Gastrocnemius medialis (tissue), 4 donors: ENCODE measurements at regions not wholly inside any gene's neighbourhood (a gene's known extent, or its start where the extent isn't known, plus 50 kb on each side); places are given as distances from the start of the nearest gene placed in this dataset.

ENCODE experiments used
- ATAC-seq, 2 donors: fragments of 150-250 bp; one replicate each; pipeline ENCODE4 v1.9.1; 2016
- DNase-seq, 2 donors: peaks; one replicate each; pipeline ENCODE4 v3.0.0-alpha.2; 2019
- H3K27ac ChIP-seq, 4 donors: fragments of 200-600 bp; sonication (generic); 1 replicate in 1 of 4; 2 replicates in 3 of 4; pipeline ENCODE4 v1.5.1; 2016 to 2018; ENCODE audit warnings: mild to moderate bottlenecking in 2 of 4, moderate library complexity in 1 of 4
- H3K27me3 ChIP-seq, 3 donors: fragments of 200-600 bp; sonication (generic) in 2 of 3; 1 replicate in 1 of 3; 2 replicates in 2 of 3; pipeline versions ENCODE4 v1.5.1 to v1.6.0; 2016 to 2019; ENCODE audit warnings: mild to moderate bottlenecking in 1 of 3, moderate library complexity in 1 of 3
- H3K36me3 ChIP-seq, 2 donors: fragments of 200-600 bp; sonication (generic) in 1 of 2; one replicate each; pipeline ENCODE4 v1.5.1; 2017 to 2018
- H3K4me1 ChIP-seq, 2 donors: fragments of 200-600 bp; sonication (generic) in 1 of 2; one replicate each; pipeline ENCODE4 v1.5.1; 2016 to 2017; ENCODE audit warnings: mild to moderate bottlenecking in 2 of 2
- H3K4me3 ChIP-seq, 4 donors: fragments of 200-600 bp; sonication (generic) in 3 of 4; 1 replicate in 1 of 4; 2 replicates in 3 of 4; pipeline ENCODE4 v1.5.1; 2016 to 2019; ENCODE audit warnings: mild to moderate bottlenecking in 2 of 4
- H3K9me3 ChIP-seq, 3 donors: fragments of 200-600 bp; sonication (generic) in 2 of 3; 1 replicate in 1 of 3; 2 replicates in 2 of 3; pipeline ENCODE4 v1.5.1; 2016 to 2019
- POLR2A ChIP-seq, 2 donors: fragments of 450-650 bp; IDR thresholded peaks; one replicate each; pipeline ENCODE4 v1.6.1; 2017; ENCODE audit warnings: antibody characterized with exemption in 2 of 2, mild to moderate bottlenecking in 2 of 2, moderate library complexity in 2 of 2
- in situ Hi-C, 4 donors: fragments of 200-750 bp; cut with MboI; loops; one replicate each; pipeline versions ENCODE4 v1.15.0 to v1.8.0; 2017; ENCODE audit warnings: low sequenced_read_pairs in 4 of 4
- intact Hi-C: fragments of 100-400 bp; cut with DNase I; formaldehyde crosslinking; loops from one replicate; pipeline ENCODE4 v1.15.1; 2023; ENCODE audit warnings: low total_unique reads
- TF ChIP-seq, protein P1 (sequence below), 5 experiments: fragments of 450-650 bp in 3 of 5; fragments of 200-600 bp in 2 of 5; sonication (generic) in 2 of 5; IDR thresholded peaks in 4 of 5; conservative IDR thresholded peaks in 1 of 5; 1 replicate in 4 of 5; 2 replicates in 1 of 5; pipeline ENCODE4 v1.5.1; 2016 to 2019; ENCODE audit warnings: antibody characterized with exemption in 5 of 5, mild to moderate bottlenecking in 3 of 5, moderate library complexity in 3 of 5

DNA sequence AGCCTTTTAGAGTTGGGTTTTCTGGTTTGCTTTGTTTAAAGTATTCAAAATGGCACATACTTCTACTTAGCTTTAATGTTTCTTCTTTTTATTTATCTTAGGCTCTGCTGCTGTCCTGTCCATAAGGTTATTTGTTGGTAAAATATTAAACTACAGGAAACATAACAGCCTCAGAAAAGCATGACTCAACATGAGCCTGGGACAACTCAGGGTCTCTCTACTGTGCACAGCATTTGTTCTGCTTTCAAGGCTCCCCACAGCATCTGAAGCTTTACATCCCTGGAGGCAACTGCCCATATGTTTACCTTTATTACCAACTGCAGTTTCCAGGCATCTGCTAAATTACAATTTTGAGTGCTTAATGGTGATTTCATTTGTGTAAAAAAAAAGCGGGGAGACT is 954.2 kb upstream of the FBXO33 start:
- H3K4me1 ChIP-seq, result no peaks in the 10 kb centered on the region
- in situ Hi-C loops (no loop called here), intact Hi-C loops (no loop called here)
- TF ChIP-seq, protein P1, sequence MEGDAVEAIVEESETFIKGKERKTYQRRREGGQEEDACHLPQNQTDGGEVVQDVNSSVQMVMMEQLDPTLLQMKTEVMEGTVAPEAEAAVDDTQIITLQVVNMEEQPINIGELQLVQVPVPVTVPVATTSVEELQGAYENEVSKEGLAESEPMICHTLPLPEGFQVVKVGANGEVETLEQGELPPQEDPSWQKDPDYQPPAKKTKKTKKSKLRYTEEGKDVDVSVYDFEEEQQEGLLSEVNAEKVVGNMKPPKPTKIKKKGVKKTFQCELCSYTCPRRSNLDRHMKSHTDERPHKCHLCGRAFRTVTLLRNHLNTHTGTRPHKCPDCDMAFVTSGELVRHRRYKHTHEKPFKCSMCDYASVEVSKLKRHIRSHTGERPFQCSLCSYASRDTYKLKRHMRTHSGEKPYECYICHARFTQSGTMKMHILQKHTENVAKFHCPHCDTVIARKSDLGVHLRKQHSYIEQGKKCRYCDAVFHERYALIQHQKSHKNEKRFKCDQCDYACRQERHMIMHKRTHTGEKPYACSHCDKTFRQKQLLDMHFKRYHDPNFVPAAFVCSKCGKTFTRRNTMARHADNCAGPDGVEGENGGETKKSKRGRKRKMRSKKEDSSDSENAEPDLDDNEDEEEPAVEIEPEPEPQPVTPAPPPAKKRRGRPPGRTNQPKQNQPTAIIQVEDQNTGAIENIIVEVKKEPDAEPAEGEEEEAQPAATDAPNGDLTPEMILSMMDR (IDR thresholded peaks at IDR 0.05 in 4 of 5, conservative IDR thresholded peaks at IDR 0.05 in 1 of 5), result no peak
- no peak for TF ChIP-seq POLR2A (IDR thresholded peaks at IDR 0.05)
- H3K27ac ChIP-seq, result no peak overlapping the region
- H3K4me3 ChIP-seq, result no peak overlapping the region
- ATAC-seq (no peak), DNase-seq (no peak)
- no peaks in the 10 kb centered on the region for H3K27me3 ChIP-seq
- no peaks in the 10 kb centered on the region for H3K9me3 ChIP-seq
- H3K36me3 ChIP-seq, result no peaks in the 10 kb centered on the region

DNA sequence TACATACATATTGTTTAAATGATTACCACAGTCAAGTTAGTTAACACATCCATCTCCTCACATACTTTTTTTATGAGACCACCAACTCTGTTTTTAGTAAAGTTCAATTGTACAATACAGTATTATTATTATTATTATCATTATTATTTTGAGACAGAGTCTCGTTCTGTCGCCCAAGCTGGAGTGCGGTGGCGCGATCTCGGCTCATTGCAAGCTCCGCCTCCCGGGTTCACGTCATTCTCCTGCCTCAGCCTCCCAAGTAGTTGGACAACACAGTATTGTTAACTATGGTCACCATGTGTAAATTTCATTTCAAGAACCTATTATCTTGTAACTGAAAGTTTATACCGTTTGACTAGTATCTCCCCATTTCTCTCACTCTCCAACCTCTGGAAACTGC is 942.0 kb upstream of the FBXO33 start:
- in situ Hi-C loops, result no loop called here
- no peaks in the 10 kb centered on the region for H3K4me1 ChIP-seq
- H3K36me3 ChIP-seq, result no peaks in the 10 kb centered on the region
- no peak for ATAC-seq
- H3K9me3 ChIP-seq, result no peaks in the 10 kb centered on the region
- no peak for TF ChIP-seq POLR2A (IDR thresholded peaks at IDR 0.05)
- TF ChIP-seq, protein P1 (IDR thresholded peaks at IDR 0.05 in 4 of 5, conservative IDR thresholded peaks at IDR 0.05 in 1 of 5), result no peak
- H3K27me3 ChIP-seq, result no peaks in the 10 kb centered on the region
- intact Hi-C loops, result no loop called here
- no peak overlapping the region for H3K4me3 ChIP-seq
- no peak overlapping the region for H3K27ac ChIP-seq
- no peak for DNase-seq

DNA sequence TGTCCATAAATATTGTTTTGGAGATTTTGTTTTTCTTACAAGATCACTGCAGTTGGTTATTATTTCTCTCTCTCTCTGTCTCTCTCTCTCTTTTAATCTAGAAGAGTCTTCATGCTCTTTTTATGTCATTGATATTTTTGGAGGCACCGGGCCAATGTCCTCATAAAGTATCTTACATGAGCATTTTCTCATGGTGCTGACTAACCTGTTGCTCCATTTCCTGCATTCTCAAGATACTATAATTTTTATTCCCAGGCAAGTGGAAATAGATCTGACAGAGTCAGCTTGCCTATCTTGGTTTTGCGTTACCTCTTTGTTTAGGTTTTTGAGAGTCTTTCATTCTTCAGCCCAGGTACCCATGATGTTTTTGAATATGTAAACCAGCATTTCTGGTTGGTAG is 938.8 kb upstream of the FBXO33 start:
- in situ Hi-C loops (no loop called here), intact Hi-C loops (no loop called here)

DNA sequence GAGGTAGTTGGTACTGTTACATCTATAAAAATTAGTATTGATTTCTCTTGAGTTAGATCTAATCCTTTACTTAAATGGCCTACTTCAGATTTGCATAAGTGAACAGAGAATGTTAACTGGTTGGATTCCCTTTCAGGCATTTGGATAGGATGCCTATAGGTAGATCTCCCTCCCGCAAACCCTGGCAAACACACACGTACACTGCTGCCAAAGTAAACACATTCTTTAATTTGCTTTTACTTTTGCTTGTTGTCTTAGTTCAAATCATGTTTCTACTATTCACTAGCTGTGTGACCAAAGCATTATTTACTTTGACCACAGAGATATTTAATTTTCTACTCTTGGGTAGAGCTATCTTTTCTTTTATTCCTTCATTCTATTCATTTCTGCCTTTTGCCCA is 936.1 kb upstream of the FBXO33 start:
- no peak for DNase-seq
- Histone ChIP-seq H3K4me3 (no peak overlapping the region), H3K27ac (no peak overlapping the region), H3K36me3 (no peaks in the 10 kb centered on the region), H3K4me1 (no peaks in the 10 kb centered on the region), H3K27me3 (no peaks in the 10 kb centered on the region), H3K9me3 (no peaks in the 10 kb centered on the region)
- TF ChIP-seq POLR2A (IDR thresholded peaks at IDR 0.05), result no peak
- TF ChIP-seq, protein P1 (IDR thresholded peaks at IDR 0.05 in 4 of 5, conservative IDR thresholded peaks at IDR 0.05 in 1 of 5), result no peak
- intact Hi-C loops, result no loop called here
- no peak for ATAC-seq
- in situ Hi-C loops, result no loop called here

More for the DNA sequence above, 938.8 kb upstream of the FBXO33 start:
- no peaks in the 10 kb centered on the region for H3K4me1 ChIP-seq
- DNase-seq, result no peak
- no peaks in the 10 kb centered on the region for H3K36me3 ChIP-seq
- H3K9me3 ChIP-seq, result no peaks in the 10 kb centered on the region
- H3K27me3 ChIP-seq, result no peaks in the 10 kb centered on the region
- no peak overlapping the region for H3K27ac ChIP-seq
- TF ChIP-seq POLR2A (IDR thresholded peaks at IDR 0.05), result no peak
- TF ChIP-seq, protein P1 (IDR thresholded peaks at IDR 0.05 in 4 of 5, conservative IDR thresholded peaks at IDR 0.05 in 1 of 5), result no peak
- no peak for ATAC-seq
- no peak overlapping the region for H3K4me3 ChIP-seq

DNA sequence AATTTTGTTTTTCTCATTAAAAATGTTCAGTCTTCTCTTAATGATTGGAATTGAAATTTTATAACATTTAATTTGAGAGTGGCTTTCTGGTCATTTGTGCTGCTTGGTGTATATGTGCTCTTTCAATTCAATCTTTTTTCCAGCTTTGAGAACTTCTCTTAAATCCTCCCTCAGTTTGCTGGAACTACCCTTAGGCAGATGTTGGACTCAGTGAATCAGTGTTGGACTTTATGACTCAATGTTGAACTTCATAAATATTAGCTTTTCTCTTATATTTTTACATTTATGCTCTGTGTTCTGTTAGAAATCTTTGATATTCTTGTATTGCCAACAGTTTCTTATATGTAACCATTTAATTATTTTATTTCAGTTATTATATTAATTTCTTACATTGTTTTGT is 935.5 kb upstream of the FBXO33 start:
- Histone ChIP-seq H3K4me1 (no peaks in the 10 kb centered on the region), H3K36me3 (no peaks in the 10 kb centered on the region), H3K9me3 (no peaks in the 10 kb centered on the region), H3K27me3 (no peaks in the 10 kb centered on the region), H3K27ac (no peak overlapping the region), H3K4me3 (no peak overlapping the region)
- in situ Hi-C loops, result no loop called here
- no peak for TF ChIP-seq POLR2A (IDR thresholded peaks at IDR 0.05)
- TF ChIP-seq, protein P1 (IDR thresholded peaks at IDR 0.05 in 4 of 5, conservative IDR thresholded peaks at IDR 0.05 in 1 of 5), result no peak
- ATAC-seq, result no peak
- no peak for DNase-seq
- intact Hi-C loops, result no loop called here
